ENCODE measurements at regions not wholly inside any gene's neighbourhood (a gene's known extent, or its start where the extent isn't known, plus 50 kb on each side); places are given as distances from the start of the nearest gene placed in this dataset.

- Mint-ChIP-seq H3K36me3 (ENCODE audit: unreplicated experiment) (no peaks in the 10 kb centered on the region), H3K27ac (ENCODE audit: unreplicated experiment) (no peak overlapping the region), H3K4me1 (ENCODE audit: low read depth, unreplicated experiment) (no peaks in the 10 kb centered on the region), H3K9me3 (ENCODE audit: unreplicated experiment) (no peaks in the 10 kb centered on the region), H3K27me3 (ENCODE audit: unreplicated experiment) (no peaks in the 10 kb centered on the region), H3K4me3 (ENCODE audit: unreplicated experiment) (no peak overlapping the region)
- DNase-seq, result no peak
- TF ChIP-seq, protein P1, sequence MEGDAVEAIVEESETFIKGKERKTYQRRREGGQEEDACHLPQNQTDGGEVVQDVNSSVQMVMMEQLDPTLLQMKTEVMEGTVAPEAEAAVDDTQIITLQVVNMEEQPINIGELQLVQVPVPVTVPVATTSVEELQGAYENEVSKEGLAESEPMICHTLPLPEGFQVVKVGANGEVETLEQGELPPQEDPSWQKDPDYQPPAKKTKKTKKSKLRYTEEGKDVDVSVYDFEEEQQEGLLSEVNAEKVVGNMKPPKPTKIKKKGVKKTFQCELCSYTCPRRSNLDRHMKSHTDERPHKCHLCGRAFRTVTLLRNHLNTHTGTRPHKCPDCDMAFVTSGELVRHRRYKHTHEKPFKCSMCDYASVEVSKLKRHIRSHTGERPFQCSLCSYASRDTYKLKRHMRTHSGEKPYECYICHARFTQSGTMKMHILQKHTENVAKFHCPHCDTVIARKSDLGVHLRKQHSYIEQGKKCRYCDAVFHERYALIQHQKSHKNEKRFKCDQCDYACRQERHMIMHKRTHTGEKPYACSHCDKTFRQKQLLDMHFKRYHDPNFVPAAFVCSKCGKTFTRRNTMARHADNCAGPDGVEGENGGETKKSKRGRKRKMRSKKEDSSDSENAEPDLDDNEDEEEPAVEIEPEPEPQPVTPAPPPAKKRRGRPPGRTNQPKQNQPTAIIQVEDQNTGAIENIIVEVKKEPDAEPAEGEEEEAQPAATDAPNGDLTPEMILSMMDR (IDR thresholded peaks at IDR 0.05; ENCODE audit: partially characterized antibody, unreplicated experiment), result no peak
Measured at GRCh38 chr13:89982407-89983095, 1364.9 kb upstream of the MIR17HG start.

- Mint-ChIP-seq H3K9me3 (ENCODE audit: unreplicated experiment) (no peaks in the 10 kb centered on the region), H3K4me1 (ENCODE audit: low read depth, unreplicated experiment) (no peaks in the 10 kb centered on the region), H3K27ac (ENCODE audit: unreplicated experiment) (no peak overlapping the region), H3K4me3 (ENCODE audit: unreplicated experiment) (no peak overlapping the region), H3K36me3 (ENCODE audit: unreplicated experiment) (no peaks in the 10 kb centered on the region), H3K27me3 (ENCODE audit: unreplicated experiment) (no peaks in the 10 kb centered on the region)
- TF ChIP-seq, protein P1 (IDR thresholded peaks at IDR 0.05; ENCODE audit: partially characterized antibody, unreplicated experiment), result no peak
- DNase-seq, result no peak
Measured at GRCh38 chr13:89988206-89988605, 1359.3 kb upstream of the MIR17HG start.

- Mint-ChIP-seq H3K27ac (ENCODE audit: unreplicated experiment) (no peak overlapping the region), H3K4me3 (ENCODE audit: unreplicated experiment) (no peak overlapping the region), H3K4me1 (ENCODE audit: low read depth, unreplicated experiment) (peaks cover 26% of the 10 kb centered on the region), H3K36me3 (ENCODE audit: unreplicated experiment) (no peaks in the 10 kb centered on the region), H3K27me3 (ENCODE audit: unreplicated experiment) (peaks cover 2% of the 10 kb centered on the region), H3K9me3 (ENCODE audit: unreplicated experiment) (peaks cover 2% of the 10 kb centered on the region)
- DNase-seq, result no peak
- TF ChIP-seq, protein P1 (IDR thresholded peaks at IDR 0.05; ENCODE audit: partially characterized antibody, unreplicated experiment), result no peak
Measured at GRCh38 chr13:90003566-90003965, 1343.9 kb upstream of the MIR17HG start.

DNA sequence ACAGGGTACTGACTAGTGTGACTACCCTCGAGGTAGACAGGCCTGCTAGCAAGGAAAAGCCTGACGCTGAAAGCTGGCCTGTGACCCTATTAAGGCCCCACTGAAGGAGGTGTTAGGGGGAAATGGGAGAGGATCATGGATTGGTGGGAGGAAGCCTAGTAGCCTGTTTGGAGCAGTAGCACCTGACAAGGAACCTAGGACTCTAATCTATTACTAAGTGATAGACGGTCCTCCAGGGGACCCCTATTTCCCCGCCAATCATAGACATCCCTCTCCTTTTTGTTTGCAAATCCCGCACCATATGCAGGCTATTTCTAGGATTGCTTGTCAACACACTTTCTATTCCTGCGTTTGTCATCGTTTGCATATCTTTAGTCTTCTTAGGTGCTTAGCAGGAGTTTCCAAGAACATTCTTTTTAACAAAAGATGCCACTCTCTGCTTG is 1338.8 kb upstream of the MIR17HG start:
- no peaks in the 10 kb centered on the region for H3K27me3 Mint-ChIP-seq (ENCODE audit: unreplicated experiment)
- H3K27ac Mint-ChIP-seq (ENCODE audit: unreplicated experiment), result no peak overlapping the region
- H3K36me3 Mint-ChIP-seq (ENCODE audit: unreplicated experiment), result no peaks in the 10 kb centered on the region
- peaks cover 5% of the 10 kb centered on the region for H3K4me1 Mint-ChIP-seq (ENCODE audit: low read depth, unreplicated experiment)
- DNase-seq, result no peak
- H3K4me3 Mint-ChIP-seq (ENCODE audit: unreplicated experiment), result no peak overlapping the region
- TF ChIP-seq, protein P1 (IDR thresholded peaks at IDR 0.05; ENCODE audit: partially characterized antibody, unreplicated experiment), result no peak
- H3K9me3 Mint-ChIP-seq (ENCODE audit: unreplicated experiment), result no peaks in the 10 kb centered on the region

- Mint-ChIP-seq H3K4me3 (ENCODE audit: unreplicated experiment) (no peak overlapping the region), H3K36me3 (ENCODE audit: unreplicated experiment) (no peaks in the 10 kb centered on the region), H3K4me1 (ENCODE audit: low read depth, unreplicated experiment) (no peaks in the 10 kb centered on the region), H3K27ac (ENCODE audit: unreplicated experiment) (no peak overlapping the region), H3K9me3 (ENCODE audit: unreplicated experiment) (no peaks in the 10 kb centered on the region), H3K27me3 (ENCODE audit: unreplicated experiment) (no peaks in the 10 kb centered on the region)
- DNase-seq, result no peak
- TF ChIP-seq, protein P1 (IDR thresholded peaks at IDR 0.05; ENCODE audit: partially characterized antibody, unreplicated experiment), result no peak
Measured at GRCh38 chr13:90014038-90014437, 1333.4 kb upstream of the MIR17HG start.
